Loucy (cell line): ENCODE measurements at regions not wholly inside any gene's neighbourhood (a gene's known extent, or its start where the extent isn't known, plus 50 kb on each side); places are given as distances from the start of the nearest gene placed in this dataset.

Source experiments
- EZH2phosphoT487 ChIP-seq: fragments of 200-600 bp; IDR thresholded peaks from 2 replicates; pipeline ENCODE4 v1.6.1; 2018; ENCODE audit warnings: antibody characterized with exemption, mild to moderate bottlenecking, moderate library complexity, borderline replicate concordance
- TF ChIP-seq, protein P1 (sequence below): fragments of 200-600 bp; sonication (generic); conservative IDR thresholded peaks from 2 replicates; pipeline ENCODE4 v1.5.1; 2014; ENCODE audit warnings: mild to moderate bottlenecking, antibody characterized with exemption, low read length

- TF ChIP-seq, protein P1, sequence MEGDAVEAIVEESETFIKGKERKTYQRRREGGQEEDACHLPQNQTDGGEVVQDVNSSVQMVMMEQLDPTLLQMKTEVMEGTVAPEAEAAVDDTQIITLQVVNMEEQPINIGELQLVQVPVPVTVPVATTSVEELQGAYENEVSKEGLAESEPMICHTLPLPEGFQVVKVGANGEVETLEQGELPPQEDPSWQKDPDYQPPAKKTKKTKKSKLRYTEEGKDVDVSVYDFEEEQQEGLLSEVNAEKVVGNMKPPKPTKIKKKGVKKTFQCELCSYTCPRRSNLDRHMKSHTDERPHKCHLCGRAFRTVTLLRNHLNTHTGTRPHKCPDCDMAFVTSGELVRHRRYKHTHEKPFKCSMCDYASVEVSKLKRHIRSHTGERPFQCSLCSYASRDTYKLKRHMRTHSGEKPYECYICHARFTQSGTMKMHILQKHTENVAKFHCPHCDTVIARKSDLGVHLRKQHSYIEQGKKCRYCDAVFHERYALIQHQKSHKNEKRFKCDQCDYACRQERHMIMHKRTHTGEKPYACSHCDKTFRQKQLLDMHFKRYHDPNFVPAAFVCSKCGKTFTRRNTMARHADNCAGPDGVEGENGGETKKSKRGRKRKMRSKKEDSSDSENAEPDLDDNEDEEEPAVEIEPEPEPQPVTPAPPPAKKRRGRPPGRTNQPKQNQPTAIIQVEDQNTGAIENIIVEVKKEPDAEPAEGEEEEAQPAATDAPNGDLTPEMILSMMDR: no peak
- TF ChIP-seq EZH2phosphoT487: no peak
These were observed 1961.5 kb upstream of the TENM3 start for GRCh38 chr4:180281724-180282123.
